Left kidney (tissue), 1 donor: ENCODE measurements at regions not wholly inside any gene's neighbourhood (a gene's known extent, or its start where the extent isn't known, plus 50 kb on each side); places are given as distances from the start of the nearest gene placed in this dataset.
"Not testable (repeated sequence)": the region's sequence is repeated elsewhere in the genome, so short reads cannot be mapped to it uniquely, and the experiment has no call there.

Experiments
- DNase-seq: peaks from one replicate; pipeline ENCODE4 v3.0.0-alpha.2; 2013

DNA sequence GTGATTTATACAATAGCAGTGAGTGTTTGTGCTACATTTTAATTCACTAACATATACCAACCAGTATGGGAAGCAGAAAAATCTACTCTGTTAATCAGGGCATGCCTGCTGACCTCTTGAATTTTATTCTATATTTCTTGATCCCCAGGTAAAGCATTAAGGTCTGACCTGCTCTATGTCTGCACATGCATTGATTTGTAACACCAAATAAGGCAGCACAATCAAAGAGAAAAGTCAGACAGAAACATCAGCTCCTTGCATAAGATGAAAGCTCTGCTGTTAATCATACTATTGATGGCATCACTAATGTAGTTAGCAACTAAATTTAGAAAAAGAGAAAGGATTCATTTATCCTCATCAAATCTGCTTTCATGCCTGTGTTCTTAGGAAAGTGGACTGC lies 2744.8 kb upstream of the PCDH20 start:
- no peak for DNase-seq

DNA sequence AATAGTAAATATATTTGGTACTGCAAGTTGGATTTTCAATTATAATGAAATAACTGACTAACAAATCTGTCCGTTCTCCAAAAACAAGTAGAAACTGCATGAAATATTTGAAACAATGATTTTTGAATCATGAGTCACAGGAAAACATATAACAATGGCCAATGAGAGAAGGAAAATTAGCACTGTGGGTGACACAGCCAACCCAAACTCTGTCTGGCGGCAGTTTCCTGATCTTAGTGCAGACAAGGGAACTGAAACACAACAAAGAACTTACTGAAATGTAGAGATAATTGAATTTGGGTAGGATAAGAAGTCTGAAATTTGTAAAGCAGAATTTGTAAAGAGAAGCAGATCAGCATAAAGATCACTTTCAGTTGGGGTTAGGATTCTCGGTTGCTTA lies 2743.3 kb upstream of the PCDH20 start:
- DNase-seq = no peak

DNA sequence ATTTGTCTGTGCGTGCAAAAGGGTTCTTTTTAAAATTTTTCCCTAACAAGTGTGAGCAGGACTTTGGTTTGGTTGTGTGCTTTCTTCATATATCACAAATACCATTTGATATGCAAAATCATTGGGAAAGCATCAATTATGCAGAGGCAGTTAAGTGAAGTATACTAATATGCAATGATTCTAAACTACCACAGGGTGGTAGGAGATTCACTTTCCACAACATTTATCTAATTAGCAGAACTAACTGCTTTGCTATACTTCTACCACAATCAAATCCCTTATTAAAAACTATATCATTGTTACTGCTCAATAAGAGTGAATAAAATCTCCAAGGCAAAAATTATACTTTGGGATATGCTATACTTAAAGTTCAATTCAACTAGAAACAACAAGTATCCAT lies 2738.9 kb upstream of the PCDH20 start:
- DNase-seq = no peak

DNA sequence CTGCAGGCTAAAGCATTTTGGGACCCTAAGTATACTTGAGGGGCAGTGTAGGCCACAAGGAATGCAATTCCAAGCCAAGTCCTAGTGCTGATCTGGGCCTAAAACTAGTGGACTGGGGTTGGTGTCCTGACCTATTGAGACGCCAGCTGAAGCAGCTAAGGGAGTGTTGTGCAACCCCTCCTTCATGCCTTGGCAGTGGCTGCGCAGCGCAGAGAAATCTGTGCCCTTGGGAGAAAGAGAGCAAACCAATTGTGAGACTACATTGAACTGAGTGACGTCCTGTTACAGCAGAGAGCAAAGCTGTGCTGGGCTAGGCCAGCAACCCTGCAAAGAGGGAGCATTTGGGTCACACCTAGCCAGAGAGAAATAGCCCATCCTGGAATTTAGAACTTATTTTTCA lies 2715.0 kb upstream of the PCDH20 start:
- DNase-seq = no peak

DNA sequence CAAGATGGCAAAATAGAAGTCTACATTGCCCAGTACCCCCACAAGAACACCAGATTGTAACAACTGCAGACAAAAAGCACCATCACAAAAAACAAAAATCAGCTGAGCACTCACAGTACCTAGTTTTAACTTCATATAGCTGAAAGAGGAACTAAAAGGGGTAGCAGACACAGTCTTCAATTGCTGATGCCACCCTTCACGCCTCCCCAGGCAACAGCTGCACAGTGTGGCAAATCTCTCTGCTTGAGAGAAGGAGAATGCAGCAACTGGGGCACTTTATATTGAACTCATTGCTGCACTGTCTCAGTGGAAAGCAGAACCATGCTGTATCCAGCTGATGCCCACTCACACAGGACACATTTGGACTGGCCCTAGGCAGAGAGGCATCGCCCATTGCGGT lies 2714.5 kb upstream of the PCDH20 start:
- no peak for DNase-seq

DNA sequence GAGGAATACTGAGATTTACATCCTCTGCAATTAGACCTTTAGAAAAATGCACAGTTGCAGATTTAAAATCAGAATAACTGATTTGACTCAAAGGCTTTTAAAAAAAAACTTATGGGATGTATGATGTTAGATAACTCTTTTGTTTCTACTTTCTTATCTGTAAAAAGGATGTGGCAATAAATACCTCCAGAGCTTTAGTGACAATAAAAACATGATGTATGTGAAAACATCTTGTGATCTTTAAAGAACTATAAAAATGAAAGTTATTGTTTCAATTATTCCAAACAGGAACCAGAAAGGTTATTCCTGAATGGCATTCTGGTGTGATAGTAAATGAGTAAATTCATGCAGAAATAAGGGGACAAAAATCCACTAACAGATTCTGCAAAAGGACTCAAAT lies 2712.2 kb upstream of the PCDH20 start:
- DNase-seq = no peak

DNA sequence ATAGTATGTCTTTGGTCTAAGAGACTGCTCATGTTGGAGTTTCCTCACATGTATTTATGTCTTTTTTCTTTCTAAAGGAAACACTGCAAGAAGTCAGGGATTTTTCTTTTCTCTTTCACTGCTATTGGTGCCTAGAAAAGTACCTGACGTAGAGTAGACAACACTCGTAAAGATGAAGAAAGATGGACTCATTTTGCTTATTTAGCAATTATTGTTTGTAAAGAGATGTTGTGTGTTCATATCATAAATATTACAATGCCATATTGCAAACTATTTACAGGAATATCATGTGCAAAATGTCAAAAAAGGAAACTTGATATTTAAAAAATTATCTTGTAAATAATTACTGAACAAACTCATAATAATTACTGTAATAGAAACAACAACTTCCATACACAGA lies 2711.5 kb upstream of the PCDH20 start:
- no peak for DNase-seq

DNA sequence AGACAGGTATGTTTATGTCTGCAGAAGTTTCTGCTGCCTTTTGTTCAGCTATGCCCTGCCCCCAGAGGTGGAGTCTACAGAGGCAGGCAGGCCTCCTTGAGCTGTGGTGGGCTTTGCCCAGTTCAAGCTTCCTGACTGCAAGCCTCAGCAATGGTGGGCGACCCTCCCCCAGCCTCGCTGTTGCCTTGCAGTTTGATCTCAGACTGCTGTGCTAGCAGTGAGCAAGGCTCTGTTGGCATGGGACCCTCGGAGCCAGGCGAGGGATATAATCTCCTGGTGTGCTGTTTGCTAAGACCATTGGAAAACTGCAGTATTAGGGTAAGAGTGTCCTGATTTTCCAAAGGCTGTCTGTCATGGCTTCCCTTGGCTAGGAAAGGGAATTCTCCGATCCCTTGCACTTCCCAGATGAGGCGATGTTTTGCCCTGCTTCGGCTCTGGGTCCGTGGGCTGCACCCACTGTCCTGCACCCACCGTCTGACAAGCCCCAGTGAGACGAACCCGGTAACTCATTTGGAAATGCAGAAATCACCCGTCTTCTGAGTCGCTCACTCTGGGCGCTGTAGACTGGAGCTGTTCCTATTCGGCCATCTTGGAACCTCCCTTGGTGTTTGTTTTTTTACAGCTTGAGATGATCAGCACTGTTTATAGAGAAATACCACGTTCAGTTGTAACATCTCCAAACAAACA lies 2705.5 kb upstream of the PCDH20 start:
- not testable (repeated sequence) for DNase-seq

DNA sequence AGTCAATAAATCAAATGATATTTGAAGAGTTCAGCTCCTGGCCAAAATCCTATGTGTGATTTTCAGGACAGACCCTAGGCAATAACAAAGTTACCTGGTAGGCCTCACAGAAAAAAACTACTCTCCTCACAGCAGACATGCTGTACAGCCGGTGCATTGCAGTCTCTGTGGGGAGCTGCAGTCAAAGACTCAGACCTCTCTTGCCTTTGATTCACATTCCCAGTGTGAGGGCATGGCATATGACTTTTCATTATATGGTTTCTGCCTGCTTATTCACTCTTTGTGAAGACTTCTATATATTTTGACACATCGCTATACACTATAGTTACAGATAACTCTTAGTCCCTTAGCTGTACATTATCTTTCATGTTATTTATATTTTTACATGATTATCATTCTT lies 2684.3 kb upstream of the PCDH20 start:
- no peak for DNase-seq

DNA sequence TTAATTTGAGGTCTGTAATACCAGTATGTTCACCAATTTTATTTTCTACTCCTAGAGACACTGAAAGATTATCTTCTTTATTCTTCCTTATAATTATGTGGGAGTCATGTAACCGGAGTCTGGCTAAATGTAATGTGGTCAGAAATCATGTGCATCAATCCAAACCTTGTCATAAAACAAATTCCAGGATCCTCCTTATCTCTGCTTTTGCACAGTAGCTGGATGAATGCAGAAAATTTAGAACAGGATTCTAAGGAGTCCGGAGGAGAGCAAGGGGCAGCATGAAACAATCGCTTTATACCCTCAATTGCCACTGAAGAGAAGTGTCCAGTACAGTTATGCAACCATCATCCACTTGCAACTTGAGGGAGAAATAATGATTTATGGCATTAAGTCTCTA lies 2674.7 kb upstream of the PCDH20 start:
- DNase-seq = no peak

DNA sequence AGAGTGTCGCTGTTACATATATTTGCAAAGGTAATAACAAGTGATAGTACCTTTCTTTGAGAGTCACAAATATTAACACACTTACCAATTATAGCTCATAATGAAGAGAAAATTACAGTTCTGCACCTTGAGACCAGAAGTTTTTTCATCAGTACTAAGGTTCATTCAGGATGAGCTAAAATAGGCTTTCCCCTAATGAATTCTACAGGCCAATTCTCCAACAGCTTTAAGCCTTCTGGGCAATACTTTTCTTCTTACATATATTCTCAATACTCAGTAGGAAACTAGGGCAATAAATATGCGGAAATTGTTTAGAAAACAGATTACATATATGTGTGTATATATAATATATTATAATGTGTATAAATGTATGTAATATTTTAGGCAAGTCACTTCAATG lies 2672.8 kb upstream of the PCDH20 start:
- no peak for DNase-seq

DNA sequence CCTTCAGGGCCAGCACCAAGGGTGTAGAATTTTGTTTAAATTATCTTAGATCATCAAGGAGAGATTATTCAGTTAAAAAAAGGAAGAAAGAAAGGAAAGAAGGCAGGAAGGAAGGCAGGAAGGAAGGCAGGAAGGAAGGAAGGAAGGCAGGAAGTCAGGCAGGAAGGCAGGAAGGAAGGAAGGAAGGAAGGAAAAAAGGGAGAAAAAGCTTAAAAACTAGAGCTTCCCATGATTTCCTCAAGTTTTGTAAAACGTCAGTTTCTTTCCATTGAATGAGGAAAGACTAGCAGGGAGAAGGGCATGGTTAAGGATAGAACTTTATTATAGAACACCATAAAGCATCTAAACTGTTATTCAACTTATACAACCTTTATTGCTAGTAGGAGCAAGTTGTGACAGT lies 2672.0 kb upstream of the PCDH20 start:
- no peak for DNase-seq

DNA sequence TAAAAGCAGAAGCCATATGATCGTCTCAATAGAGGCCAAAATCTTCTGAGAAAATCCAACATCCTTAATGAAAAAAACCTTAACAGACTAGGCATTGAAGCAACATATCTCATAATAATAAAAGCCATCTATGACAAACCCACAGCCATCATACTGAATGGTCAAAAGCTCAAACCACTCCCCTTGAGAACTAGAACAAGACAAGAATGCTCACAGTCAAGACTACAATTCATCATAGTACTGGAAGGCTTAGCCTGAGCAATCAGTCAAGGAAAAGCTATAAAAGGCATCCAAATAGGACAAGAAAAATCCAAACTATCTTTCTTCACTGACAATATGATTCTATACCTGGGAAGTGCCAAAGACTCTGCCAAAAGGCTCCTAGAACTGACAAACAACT lies 2668.2 kb upstream of the PCDH20 start:
- DNase-seq = no peak

DNA sequence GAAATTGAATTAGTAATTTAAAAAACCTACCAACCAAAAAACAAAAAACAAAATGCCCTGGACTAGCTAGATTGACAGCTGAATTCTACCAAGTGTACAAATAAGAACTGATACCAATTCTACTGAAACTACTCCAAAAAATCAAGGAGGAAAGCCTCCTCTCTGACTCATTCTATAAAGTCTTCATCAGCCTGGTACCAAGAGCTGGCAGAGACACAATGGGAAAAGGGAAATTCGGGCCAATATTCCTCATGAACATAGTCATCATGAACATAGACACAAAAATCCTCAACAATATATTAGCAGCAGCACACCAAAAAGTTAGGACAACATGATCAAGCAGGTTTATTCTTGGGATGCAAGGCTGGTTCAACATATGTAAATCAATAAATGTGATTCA lies 2667.7 kb upstream of the PCDH20 start:
- DNase-seq = no peak

DNA sequence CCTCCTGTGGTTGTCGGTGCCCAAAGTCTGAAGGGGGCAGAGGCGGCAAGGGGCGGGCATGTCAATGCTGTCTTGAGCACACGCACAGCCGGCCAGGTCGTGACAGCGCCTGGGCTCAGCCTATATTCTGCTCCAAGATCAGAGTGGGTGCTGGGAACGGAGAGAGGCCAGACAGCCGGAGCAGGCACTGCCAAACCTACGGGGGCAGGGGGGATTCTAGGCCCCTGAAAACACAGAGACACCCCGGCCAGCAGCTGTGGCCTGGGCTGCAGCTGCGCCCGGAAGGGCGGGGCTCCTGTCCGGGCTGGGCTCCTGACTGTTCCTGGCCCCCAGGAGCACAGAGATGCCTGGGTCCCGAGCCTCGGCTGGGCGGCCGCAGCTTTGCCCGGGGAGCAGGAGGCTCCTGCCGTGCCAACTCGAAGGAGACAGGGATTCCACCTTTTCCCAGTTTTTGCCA lies 2662.9 kb upstream of the PCDH20 start:
- DNase-seq = no peak

DNA sequence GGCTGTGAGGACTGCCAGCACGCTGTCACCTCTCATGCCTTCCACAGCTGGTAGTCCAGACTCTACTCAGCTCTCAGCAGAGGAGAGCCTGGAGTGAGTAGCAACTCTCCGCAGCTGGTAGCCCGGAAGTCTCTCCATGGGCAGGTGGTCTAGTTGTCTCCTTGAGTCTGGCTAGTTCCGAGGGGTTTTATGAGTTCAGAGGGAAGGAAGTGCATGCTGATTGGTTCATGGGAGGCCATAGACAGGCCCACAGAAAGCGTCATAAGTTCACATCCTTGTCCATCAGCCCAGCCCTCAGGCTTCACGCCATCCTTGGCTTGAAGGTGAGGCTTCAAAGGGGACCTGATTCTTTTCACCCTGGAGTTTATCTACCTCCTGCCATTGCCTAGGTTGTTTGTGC lies 2662.4 kb upstream of the PCDH20 start:
- DNase-seq = no peak

DNA sequence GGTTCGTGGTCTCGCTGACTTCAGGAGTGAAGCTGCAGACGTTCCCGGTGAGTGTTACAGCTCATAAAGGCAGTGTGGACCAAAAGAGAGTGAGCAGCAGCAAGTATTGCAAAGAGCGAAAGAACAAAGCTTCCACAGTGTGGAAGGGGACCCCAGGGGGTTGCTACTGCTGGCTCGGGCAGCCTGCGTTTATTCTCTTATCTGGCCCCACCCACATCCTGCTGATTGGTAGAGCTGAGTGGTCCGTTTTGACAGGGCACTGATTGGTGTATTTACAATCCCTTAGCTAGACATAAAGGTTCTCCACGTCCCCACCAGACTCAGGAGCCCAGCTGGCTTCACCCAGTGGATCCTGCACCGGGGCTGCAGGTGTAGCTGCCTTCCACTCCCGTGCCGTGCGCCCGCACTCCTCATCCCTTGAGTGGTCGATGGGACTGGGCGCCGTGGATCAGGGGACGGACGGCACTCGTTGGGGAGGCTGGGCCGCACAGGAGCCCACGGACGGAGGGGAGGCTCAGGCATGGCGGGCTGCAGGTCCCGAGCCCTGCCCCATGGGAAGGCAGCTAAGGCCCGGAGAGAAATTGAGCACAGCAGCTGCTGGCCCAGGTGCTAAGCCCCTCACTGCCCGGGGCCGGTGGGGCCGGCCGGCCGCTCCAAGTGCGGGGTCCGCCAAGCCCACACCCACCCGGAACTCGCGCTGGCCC lies 2661.6 kb upstream of the PCDH20 start:
- DNase-seq = not testable (repeated sequence)

DNA sequence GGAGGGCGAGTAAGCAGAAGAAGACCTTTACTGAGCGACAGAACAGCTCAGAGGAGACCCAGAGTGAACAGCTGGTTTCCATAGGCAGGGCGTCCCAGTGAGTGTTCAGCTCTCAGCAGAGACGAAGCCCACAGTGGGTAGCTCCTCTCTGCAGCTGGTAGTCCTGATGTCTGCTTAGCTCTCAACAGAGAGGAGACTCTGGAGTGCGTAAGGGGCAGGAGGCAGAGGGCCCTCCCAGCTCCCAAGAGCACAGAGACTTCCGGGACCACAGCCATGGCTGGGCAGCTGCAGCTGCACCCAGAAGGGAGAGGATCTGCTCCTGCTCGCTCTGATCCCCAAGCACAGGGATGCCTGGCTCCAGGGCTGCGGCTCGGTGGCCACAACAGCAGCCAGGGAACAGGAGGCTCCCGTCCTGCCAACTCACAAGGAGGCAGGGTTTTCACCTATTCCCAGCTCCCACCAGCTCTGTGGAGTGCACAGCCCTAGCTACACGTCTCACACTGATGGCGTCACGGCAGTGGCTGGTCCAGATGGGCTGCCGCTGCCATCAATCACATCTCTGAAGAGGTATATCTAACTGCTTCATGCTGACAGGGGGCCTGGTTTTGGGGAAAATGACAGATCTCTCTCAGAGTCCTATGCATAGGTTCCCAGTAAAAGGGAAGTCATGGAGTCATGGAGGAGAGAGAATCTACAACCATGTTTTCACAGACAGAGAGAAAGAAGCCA lies 2660.1 kb upstream of the PCDH20 start:
- no peak for DNase-seq

DNA sequence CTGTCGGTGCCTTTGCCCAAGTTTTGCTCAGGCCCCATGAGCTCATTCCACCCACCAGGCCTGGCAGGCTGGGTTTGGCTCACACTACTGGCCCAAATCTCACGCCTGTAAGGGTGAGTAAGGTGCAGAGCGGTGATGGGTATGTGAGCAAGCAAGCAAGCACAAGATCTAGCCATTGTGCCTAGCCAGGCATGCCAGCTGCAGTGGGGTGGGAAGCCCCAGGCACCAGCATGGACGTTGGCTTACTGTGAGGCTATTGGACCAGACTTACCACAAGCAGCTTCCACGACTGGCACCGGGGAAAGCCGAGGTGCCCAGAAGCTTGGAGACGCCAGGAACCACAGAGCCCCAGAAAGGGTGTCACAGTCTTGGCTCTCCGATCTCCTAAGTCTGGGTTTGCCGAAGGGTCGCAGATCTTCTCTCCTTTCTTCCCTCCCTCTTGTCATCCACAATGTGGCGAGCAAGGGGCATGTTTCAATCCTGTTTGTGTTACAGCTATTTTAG lies 2659.4 kb upstream of the PCDH20 start:
- no peak for DNase-seq

DNA sequence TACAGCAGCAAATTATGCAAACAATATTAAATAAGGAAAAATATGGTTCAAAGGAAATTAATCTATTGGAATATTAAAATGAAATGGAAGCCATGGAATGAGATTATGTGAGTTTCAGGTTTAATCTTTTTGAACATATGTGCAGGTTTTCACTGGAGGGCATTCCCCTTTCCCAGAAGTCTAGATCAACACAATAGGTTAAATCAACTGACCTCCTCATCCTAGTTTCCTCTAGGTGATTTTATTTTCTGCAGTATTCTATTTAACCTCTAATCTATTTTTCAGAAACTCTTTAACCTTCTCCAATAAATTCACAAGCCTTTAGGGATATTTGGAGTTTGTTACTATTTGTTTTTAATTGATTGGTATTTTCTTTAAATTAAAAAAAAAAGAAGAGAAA lies 2657.6 kb upstream of the PCDH20 start:
- DNase-seq = no peak

DNA sequence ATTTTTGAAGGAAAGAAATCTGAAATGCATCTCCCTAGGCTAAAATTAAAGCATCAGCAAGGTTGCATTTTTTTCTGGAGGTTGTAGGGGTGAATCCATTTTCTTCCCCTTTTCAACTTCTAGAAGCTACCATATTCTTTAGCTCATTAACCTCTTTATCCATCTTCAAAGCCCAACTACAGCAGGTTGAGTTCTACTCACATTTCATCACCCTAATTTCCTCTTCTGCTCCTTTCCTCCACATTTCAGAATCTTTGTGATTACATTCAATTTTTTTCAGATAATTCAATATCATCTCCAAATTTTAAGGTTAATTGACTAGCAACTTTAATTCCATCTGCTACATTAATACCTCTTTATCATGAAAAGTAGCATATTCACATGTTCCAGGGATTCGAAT lies 2655.7 kb upstream of the PCDH20 start:
- DNase-seq = no peak

DNA sequence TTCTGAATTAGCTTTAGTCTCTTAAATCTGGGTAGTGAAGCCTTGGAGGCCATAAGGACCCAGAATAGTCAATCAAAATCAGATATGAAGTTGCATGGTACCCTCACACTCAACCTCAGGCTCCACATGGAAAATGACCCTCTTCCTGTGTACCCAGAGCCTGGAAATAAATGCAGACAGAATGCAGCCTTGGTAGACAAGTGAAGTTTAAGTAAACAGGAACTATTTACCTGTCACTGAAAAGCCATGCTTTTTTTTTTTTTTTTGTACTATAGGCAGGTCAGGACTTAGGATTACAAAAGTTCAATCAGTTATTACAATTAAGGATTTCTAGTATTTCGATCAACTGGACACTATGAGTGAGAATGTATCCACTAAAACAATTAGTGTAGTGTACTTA lies 2654.2 kb upstream of the PCDH20 start:
- no peak for DNase-seq

DNA sequence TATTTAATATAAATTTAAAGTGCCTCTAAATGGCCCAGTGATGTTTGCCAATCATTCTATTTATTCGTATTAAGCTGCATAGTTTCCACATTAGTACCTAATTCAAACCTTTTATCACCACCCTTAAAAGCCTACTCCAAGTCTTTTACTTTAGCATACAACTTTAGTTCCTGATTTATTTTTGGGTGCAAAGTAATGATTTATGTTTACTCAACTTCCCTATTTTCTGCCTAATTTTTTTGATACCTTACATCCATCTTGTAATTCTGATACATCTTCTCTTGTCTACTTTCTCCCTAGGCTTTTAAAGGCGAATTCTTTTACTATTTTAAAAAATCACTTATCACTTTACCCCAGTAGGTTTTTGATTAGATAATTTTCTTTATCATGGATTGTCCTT lies 2651.1 kb upstream of the PCDH20 start:
- DNase-seq = no peak
